Fibroblast of the aortic adventitia (primary cell): ENCODE measurements at regions not wholly inside any gene's neighbourhood (a gene's known extent, or its start where the extent isn't known, plus 50 kb on each side); places are given as distances from the start of the nearest gene placed in this dataset.

Experiments
- DNase-seq: peaks from one replicate; pipeline ENCODE4 v3.0.0-alpha.2; 2010; ENCODE audit warnings: low read depth
- H3K4me3 ChIP-seq: 2 replicates; pipeline ENCODE4 v1.5.1; 2011; ENCODE audit warnings: low read depth, mild to moderate bottlenecking, control low read depth, low read length, moderate library complexity
- CTCF ChIP-seq: IDR thresholded peaks from 2 replicates; pipeline ENCODE4 v1.5.1; 2011; ENCODE audit warnings: mild to moderate bottlenecking, low read length, control low read depth, inconsistent platforms; ENCODE audit not compliant: insufficient read depth

GRCh38 chr6:67199425-67199824, 1435.7 kb upstream of the ADGRB3 start:
- TF ChIP-seq CTCF, result no peak
- no peak for DNase-seq
- no peak overlapping the region for H3K4me3 ChIP-seq

- no peak for DNase-seq
- TF ChIP-seq CTCF, result no peak
- no peak overlapping the region for H3K4me3 ChIP-seq
Observed at GRCh38 chr6:67190733-67191132, 1444.3 kb upstream of the ADGRB3 start.

- DNase-seq, result no peak
- H3K4me3 ChIP-seq, result no peak overlapping the region
- no peak for TF ChIP-seq CTCF
Observed at GRCh38 chr6:67184405-67184804, 1450.7 kb upstream of the ADGRB3 start.

DNA sequence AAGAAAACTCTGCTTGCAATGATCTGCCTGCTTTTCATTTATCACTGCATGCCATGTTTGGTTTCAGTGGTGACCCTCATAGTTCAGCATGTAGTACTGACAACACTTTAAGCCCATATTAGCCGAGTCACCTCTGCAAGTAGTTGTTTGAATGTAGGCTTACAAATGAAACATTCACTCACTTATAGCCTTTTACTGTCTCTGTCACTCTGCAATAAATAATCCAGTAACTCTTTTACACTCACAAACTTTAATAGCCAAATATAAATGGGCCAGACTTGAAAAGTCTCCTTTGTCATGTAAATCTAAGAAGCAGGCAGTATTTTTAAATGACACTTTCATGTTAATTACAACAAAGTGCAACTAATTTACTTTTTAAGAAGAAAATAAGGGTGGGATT, 1460.0 kb upstream of the ADGRB3 start:
- DNase-seq, result no peak
- no peak for TF ChIP-seq CTCF
- H3K4me3 ChIP-seq, result no peak overlapping the region

GRCh38 chr6:67165606-67166005, 1458.6 kb upstream of the EYS start:
- DNase-seq, result no peak
- no peak for TF ChIP-seq CTCF
- no peak overlapping the region for H3K4me3 ChIP-seq

DNA sequence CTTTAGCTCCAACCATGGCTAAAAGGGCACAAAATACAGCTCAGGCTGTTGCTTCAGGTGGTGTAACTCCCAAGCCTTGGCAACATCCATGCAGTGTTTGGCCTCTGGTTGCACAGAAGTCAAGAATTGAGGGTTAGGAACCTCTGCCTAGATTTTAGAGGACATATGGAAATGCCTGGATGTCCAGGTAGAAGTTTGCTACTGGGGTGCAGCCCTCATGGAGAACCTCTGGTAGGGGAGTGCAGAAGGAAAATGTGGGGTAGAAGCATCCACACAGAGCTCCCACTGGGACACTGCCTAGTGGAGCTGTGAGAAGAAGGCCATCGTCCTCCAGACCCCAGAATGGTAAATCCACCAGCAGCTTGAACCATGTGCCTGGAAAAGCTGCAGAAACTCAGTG, 1453.8 kb upstream of the EYS start:
- TF ChIP-seq CTCF, result no peak
- no peak overlapping the region for H3K4me3 ChIP-seq
- DNase-seq, result no peak

DNA sequence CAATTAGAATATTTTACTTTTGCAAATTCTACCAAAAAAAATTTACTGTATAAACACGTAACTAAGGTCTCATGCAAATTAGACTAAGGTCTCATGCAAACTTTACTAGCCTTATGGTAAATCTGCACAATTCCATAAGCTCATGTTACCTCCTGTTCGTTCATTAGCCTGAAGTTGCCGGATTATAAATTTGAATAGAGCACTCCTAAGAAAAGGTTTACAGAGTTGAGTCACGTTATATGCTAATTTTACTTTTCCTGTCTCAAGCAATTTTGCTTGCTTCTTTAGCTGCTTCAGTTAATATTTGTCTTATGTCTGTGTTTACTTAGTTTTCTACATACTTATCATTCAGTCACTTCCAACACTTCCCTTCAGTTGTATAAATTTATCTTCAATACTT, 1434.0 kb upstream of the EYS start:
- TF ChIP-seq CTCF, result no peak
- H3K4me3 ChIP-seq, result no peak overlapping the region
- DNase-seq, result no peak
